ENCODE measurements at regions not wholly inside any gene's neighbourhood (a gene's known extent, or its start where the extent isn't known, plus 50 kb on each side); places are given as distances from the start of the nearest gene placed in this dataset.
"Not testable (repeated sequence)": the region's sequence is repeated elsewhere in the genome, so short reads cannot be mapped to it uniquely, and the experiment has no call there.

GRCh38 chr16:29309601-29310000 lies 96.9 kb downstream of the NPIPB11 start:
- not testable (repeated sequence) for DNase-seq

- no peak for DNase-seq
Measured at GRCh38 chr16:29308644-29309546, 97.6 kb downstream of the NPIPB11 start.

GRCh38 chr16:29307598-29308507 lies 98.7 kb downstream of the NPIPB11 start:
- DNase-seq = no peak

GRCh38 chr16:29306943-29307597 lies 99.4 kb downstream of the NPIPB11 start:
- DNase-seq = no peak

GRCh38 chr16:29306201-29306600 lies 100.3 kb downstream of the NPIPB11 start:
- no peak for DNase-seq

- not testable (repeated sequence) for DNase-seq
Measured at GRCh38 chr16:29305018-29305417, 101.5 kb downstream of the NPIPB11 start.

- no peak for DNase-seq
Measured at GRCh38 chr16:29304251-29304650, 102.3 kb downstream of the NPIPB11 start.

- no peak for DNase-seq
Measured at GRCh38 chr16:29303520-29303919, 103.0 kb downstream of the NPIPB11 start.

- no peak for DNase-seq
Measured at GRCh38 chr16:29302976-29303375, 103.5 kb downstream of the NPIPB11 start.

GRCh38 chr16:29302433-29302832 lies 104.1 kb downstream of the NPIPB11 start:
- DNase-seq = not testable (repeated sequence)

GRCh38 chr16:29301662-29302285 lies 104.7 kb downstream of the NPIPB11 start:
- DNase-seq = not testable (repeated sequence)

GRCh38 chr16:29300541-29301535 lies 105.7 kb downstream of the NPIPB11 start:
- not testable (repeated sequence) for DNase-seq

GRCh38 chr16:29300030-29300491 lies 106.5 kb downstream of the NPIPB11 start:
- peak; percentile 81 for DNase-seq

- not testable (repeated sequence) for DNase-seq
Measured at GRCh38 chr16:29298997-29299396, 107.5 kb downstream of the NPIPB11 start.

- DNase-seq = not testable (repeated sequence)
Measured at GRCh38 chr16:29298307-29298706, 108.2 kb downstream of the NPIPB11 start.

GRCh38 chr16:29297809-29298177 lies 108.7 kb downstream of the NPIPB11 start:
- not testable (repeated sequence) for DNase-seq

GRCh38 chr16:29297144-29297808 lies 109.2 kb downstream of the NPIPB11 start:
- DNase-seq = not testable (repeated sequence)

- not testable (repeated sequence) for DNase-seq
Measured at GRCh38 chr16:29296176-29296575, 110.3 kb downstream of the NPIPB11 start.

GRCh38 chr16:29294951-29295795 lies 111.3 kb downstream of the NPIPB11 start:
- DNase-seq = not testable (repeated sequence)
